SJSA1 (cell line): ENCODE measurements at regions not wholly inside any gene's neighbourhood (a gene's known extent, or its start where the extent isn't known, plus 50 kb on each side); places are given as distances from the start of the nearest gene placed in this dataset.

ENCODE experiments used
- DNase-seq, 2 experiments: peaks; one replicate each; pipeline ENCODE4 v3.0.0-alpha.2; 2015 to 2020; ENCODE audit warnings: low spot score in 2 of 2, low read depth in 1 of 2
- H3K27ac ChIP-seq: fragments of 250-450 bp; sonication (Bioruptor Pico); 2 replicates; pipeline ENCODE4 v1.5.1; 2020; ENCODE audit warnings: mild to moderate bottlenecking, moderate library complexity
- H3K27me3 ChIP-seq: fragments of 250-450 bp; sonication (Bioruptor Pico); replicated peaks from 2 replicates; pipeline ENCODE4 v1.5.1; 2020; ENCODE audit warnings: mild to moderate bottlenecking, moderate library complexity
- H3K36me3 ChIP-seq: fragments of 250-450 bp; sonication (Bioruptor Pico); 2 replicates; pipeline ENCODE4 v1.5.1; 2020; ENCODE audit warnings: mild to moderate bottlenecking
- H3K4me1 ChIP-seq: fragments of 250-450 bp; sonication (Bioruptor Pico); replicated peaks from 2 replicates; pipeline ENCODE4 v1.6.1; 2021; ENCODE audit warnings: mild to moderate bottlenecking
- H3K4me3 ChIP-seq: fragments of 250-450 bp; sonication (Bioruptor Pico); 2 replicates; pipeline ENCODE4 v1.5.1; 2020; ENCODE audit warnings: mild to moderate bottlenecking
- H3K9me3 ChIP-seq: fragments of 250-450 bp; sonication (Bioruptor Pico); replicated peaks from 2 replicates; pipeline ENCODE4 v1.5.1; 2020; ENCODE audit warnings: mild to moderate bottlenecking

- Histone ChIP-seq H3K4me3 (no peak overlapping the region), H3K27me3 (no peaks in the 10 kb centered on the region), H3K27ac (no peak overlapping the region), H3K36me3 (no peaks in the 10 kb centered on the region), H3K9me3 (no peaks in the 10 kb centered on the region), H3K4me1 (no peaks in the 10 kb centered on the region)
- no peak for DNase-seq
Measured at GRCh38 chr9:28538132-28538531, 964.9 kb upstream of the C9orf72 start.

GRCh38 chr9:28539434-28540070, 966.3 kb upstream of the C9orf72 start:
- H3K27ac ChIP-seq = no peak overlapping the region
- H3K9me3 ChIP-seq = no peaks in the 10 kb centered on the region
- H3K4me3 ChIP-seq = no peak overlapping the region
- H3K27me3 ChIP-seq = no peaks in the 10 kb centered on the region
- no peaks in the 10 kb centered on the region for H3K36me3 ChIP-seq
- DNase-seq = no peak
- no peaks in the 10 kb centered on the region for H3K4me1 ChIP-seq

- no peaks in the 10 kb centered on the region for H3K9me3 ChIP-seq
- H3K4me3 ChIP-seq = no peak overlapping the region
- H3K27ac ChIP-seq = no peak overlapping the region
- no peaks in the 10 kb centered on the region for H3K27me3 ChIP-seq
- DNase-seq = no peak
- no peaks in the 10 kb centered on the region for H3K4me1 ChIP-seq
- H3K36me3 ChIP-seq = no peaks in the 10 kb centered on the region
Measured at GRCh38 chr9:28542928-28543327, 969.6 kb upstream of the C9orf72 start.

GRCh38 chr9:28547527-28547926, 974.2 kb upstream of the C9orf72 start:
- no peaks in the 10 kb centered on the region for H3K27me3 ChIP-seq
- no peaks in the 10 kb centered on the region for H3K4me1 ChIP-seq
- H3K36me3 ChIP-seq = no peaks in the 10 kb centered on the region
- no peak for DNase-seq
- H3K4me3 ChIP-seq = no peak overlapping the region
- no peak overlapping the region for H3K27ac ChIP-seq
- H3K9me3 ChIP-seq = no peaks in the 10 kb centered on the region

GRCh38 chr9:28563291-28563934, 990.1 kb upstream of the C9orf72 start:
- Histone ChIP-seq H3K27me3 (no peaks in the 10 kb centered on the region), H3K27ac (no peak overlapping the region), H3K36me3 (no peaks in the 10 kb centered on the region), H3K4me3 (no peak overlapping the region), H3K9me3 (no peaks in the 10 kb centered on the region), H3K4me1 (no peaks in the 10 kb centered on the region)
- no peak for DNase-seq

- Histone ChIP-seq H3K27me3 (no peaks in the 10 kb centered on the region), H3K36me3 (no peaks in the 10 kb centered on the region), H3K9me3 (no peaks in the 10 kb centered on the region), H3K4me1 (no peaks in the 10 kb centered on the region), H3K27ac (no peak overlapping the region), H3K4me3 (no peak overlapping the region)
- no peak for DNase-seq
Measured at GRCh38 chr9:28583832-28584231, 1010.6 kb upstream of the C9orf72 start.

GRCh38 chr9:28584542-28584941, 1011.3 kb upstream of the C9orf72 start:
- Histone ChIP-seq H3K36me3 (no peaks in the 10 kb centered on the region), H3K4me1 (no peaks in the 10 kb centered on the region), H3K4me3 (no peak overlapping the region), H3K27ac (no peak overlapping the region), H3K27me3 (no peaks in the 10 kb centered on the region), H3K9me3 (no peaks in the 10 kb centered on the region)
- no peak for DNase-seq

GRCh38 chr9:28587052-28587451, 1013.8 kb upstream of the C9orf72 start:
- Histone ChIP-seq H3K36me3 (no peaks in the 10 kb centered on the region), H3K27me3 (no peaks in the 10 kb centered on the region), H3K9me3 (no peaks in the 10 kb centered on the region), H3K4me3 (no peak overlapping the region), H3K4me1 (no peaks in the 10 kb centered on the region), H3K27ac (no peak overlapping the region)
- DNase-seq = no peak

- no peak for DNase-seq
- H3K4me1 ChIP-seq = no peaks in the 10 kb centered on the region
- no peak overlapping the region for H3K4me3 ChIP-seq
- H3K36me3 ChIP-seq = no peaks in the 10 kb centered on the region
- H3K27ac ChIP-seq = no peak overlapping the region
- no peaks in the 10 kb centered on the region for H3K27me3 ChIP-seq
- H3K9me3 ChIP-seq = no peaks in the 10 kb centered on the region
Measured at GRCh38 chr9:28598408-28598807, 1025.1 kb upstream of the C9orf72 start.

GRCh38 chr9:28600226-28600625, 1026.9 kb upstream of the C9orf72 start:
- no peak for DNase-seq
- Histone ChIP-seq H3K36me3 (no peaks in the 10 kb centered on the region), H3K4me1 (no peaks in the 10 kb centered on the region)

GRCh38 chr9:28607843-28608242, 1034.6 kb upstream of the C9orf72 start:
- H3K27ac ChIP-seq = no peak overlapping the region
- no peak overlapping the region for H3K4me3 ChIP-seq
- no peaks in the 10 kb centered on the region for H3K4me1 ChIP-seq
- H3K36me3 ChIP-seq = no peaks in the 10 kb centered on the region
- H3K9me3 ChIP-seq = no peaks in the 10 kb centered on the region
- H3K27me3 ChIP-seq = no peaks in the 10 kb centered on the region
- no peak for DNase-seq

More at GRCh38 chr9:28600226-28600625, 1026.9 kb upstream of the C9orf72 start:
- Histone ChIP-seq H3K27me3 (no peaks in the 10 kb centered on the region), H3K27ac (no peak overlapping the region), H3K4me3 (no peak overlapping the region), H3K9me3 (no peaks in the 10 kb centered on the region)

GRCh38 chr9:28610339-28610738, 1037.1 kb upstream of the C9orf72 start:
- Histone ChIP-seq H3K27me3 (no peaks in the 10 kb centered on the region), H3K36me3 (no peaks in the 10 kb centered on the region), H3K4me1 (no peaks in the 10 kb centered on the region), H3K27ac (no peak overlapping the region), H3K9me3 (no peaks in the 10 kb centered on the region), H3K4me3 (no peak overlapping the region)
- no peak for DNase-seq

- DNase-seq = no peak
- H3K4me1 ChIP-seq = no peaks in the 10 kb centered on the region
- no peak overlapping the region for H3K4me3 ChIP-seq
- H3K27me3 ChIP-seq = no peaks in the 10 kb centered on the region
- H3K9me3 ChIP-seq = no peaks in the 10 kb centered on the region
- no peaks in the 10 kb centered on the region for H3K36me3 ChIP-seq
- H3K27ac ChIP-seq = no peak overlapping the region
Measured at GRCh38 chr9:28616310-28616709, 1043.0 kb upstream of the C9orf72 start.

- Histone ChIP-seq H3K27ac (no peak overlapping the region), H3K9me3 (no peaks in the 10 kb centered on the region), H3K27me3 (no peaks in the 10 kb centered on the region), H3K4me3 (no peak overlapping the region), H3K36me3 (no peaks in the 10 kb centered on the region), H3K4me1 (no peaks in the 10 kb centered on the region)
- no peak for DNase-seq
Measured at GRCh38 chr9:28620011-28620410, 1046.7 kb upstream of the C9orf72 start.

GRCh38 chr9:28620661-28621060, 1047.4 kb upstream of the C9orf72 start:
- Histone ChIP-seq H3K4me1 (no peaks in the 10 kb centered on the region), H3K27me3 (no peaks in the 10 kb centered on the region), H3K4me3 (no peak overlapping the region), H3K9me3 (no peaks in the 10 kb centered on the region), H3K36me3 (no peaks in the 10 kb centered on the region), H3K27ac (no peak overlapping the region)
- no peak for DNase-seq
